Tibial nerve (tissue), 4 donors: ENCODE measurements at regions not wholly inside any gene's neighbourhood (a gene's known extent, or its start where the extent isn't known, plus 50 kb on each side); places are given as distances from the start of the nearest gene placed in this dataset.

ENCODE experiments used
- EP300 ChIP-seq, 2 donors: sonication (generic); formaldehyde crosslinking; IDR thresholded peaks; one replicate each; pipeline ENCODE4 v1.6.1; 2017; ENCODE audit warnings: antibody characterized with exemption in 2 of 2, mild to moderate bottlenecking in 1 of 2
- TF ChIP-seq, protein P1 (sequence below), 5 experiments: fragments of 200-600 bp in 3 of 5; fragments of 450-650 bp in 2 of 5; sonication (generic) in 3 of 5; IDR thresholded peaks; one replicate each; pipeline ENCODE4 v1.5.1; 2016 to 2019; ENCODE audit warnings: antibody characterized with exemption in 5 of 5, mild to moderate bottlenecking in 3 of 5, moderate library complexity in 2 of 5

- TF ChIP-seq, protein P1, sequence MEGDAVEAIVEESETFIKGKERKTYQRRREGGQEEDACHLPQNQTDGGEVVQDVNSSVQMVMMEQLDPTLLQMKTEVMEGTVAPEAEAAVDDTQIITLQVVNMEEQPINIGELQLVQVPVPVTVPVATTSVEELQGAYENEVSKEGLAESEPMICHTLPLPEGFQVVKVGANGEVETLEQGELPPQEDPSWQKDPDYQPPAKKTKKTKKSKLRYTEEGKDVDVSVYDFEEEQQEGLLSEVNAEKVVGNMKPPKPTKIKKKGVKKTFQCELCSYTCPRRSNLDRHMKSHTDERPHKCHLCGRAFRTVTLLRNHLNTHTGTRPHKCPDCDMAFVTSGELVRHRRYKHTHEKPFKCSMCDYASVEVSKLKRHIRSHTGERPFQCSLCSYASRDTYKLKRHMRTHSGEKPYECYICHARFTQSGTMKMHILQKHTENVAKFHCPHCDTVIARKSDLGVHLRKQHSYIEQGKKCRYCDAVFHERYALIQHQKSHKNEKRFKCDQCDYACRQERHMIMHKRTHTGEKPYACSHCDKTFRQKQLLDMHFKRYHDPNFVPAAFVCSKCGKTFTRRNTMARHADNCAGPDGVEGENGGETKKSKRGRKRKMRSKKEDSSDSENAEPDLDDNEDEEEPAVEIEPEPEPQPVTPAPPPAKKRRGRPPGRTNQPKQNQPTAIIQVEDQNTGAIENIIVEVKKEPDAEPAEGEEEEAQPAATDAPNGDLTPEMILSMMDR (IDR thresholded peaks at IDR 0.05) = no peak
- no peak for TF ChIP-seq EP300 (IDR thresholded peaks at IDR 0.05)
Measured at GRCh38 chr4:1463927-1464540, 57.8 kb upstream of the NKX1-1 start.
